ENCODE measurements at regions not wholly inside any gene's neighbourhood (a gene's known extent, or its start where the extent isn't known, plus 50 kb on each side); places are given as distances from the start of the nearest gene placed in this dataset.

GRCh38 chr1:88544195-88544594 lies 139.9 kb upstream of the PKN2 start:
- Mint-ChIP-seq H3K36me3 (no peaks in the 10 kb centered on the region), H3K9me3 (peaks cover 11% of the 10 kb centered on the region), H3K4me1 (peaks cover 4% of the 10 kb centered on the region; the same call in 1 of the 2 replicates), H3K27me3 (ENCODE audit: low read depth) (no peaks in the 10 kb centered on the region), H3K27ac (no peak overlapping the region), H3K4me3 (no peak overlapping the region)
- TF ChIP-seq ZNF671 (CRISPR knock-in tag; IDR thresholded peaks at IDR 0.05) (no peak), MAX (CRISPR knock-in tag; IDR thresholded peaks at IDR 0.05) (no peak), HMGA2 (CRISPR knock-in tag; IDR thresholded peaks at IDR 0.05) (no peak), JAZF1 (CRISPR knock-in tag; IDR thresholded peaks at IDR 0.05) (no peak), ZNF423 (CRISPR knock-in tag; IDR thresholded peaks at IDR 0.05) (no peak), ZNF232 (CRISPR knock-in tag; IDR thresholded peaks at IDR 0.05) (no peak), CTCF (IDR thresholded peaks at IDR 0.05) (no peak), E2F5 (CRISPR knock-in tag; IDR thresholded peaks at IDR 0.05) (no peak), ZNF263 (CRISPR knock-in tag; IDR thresholded peaks at IDR 0.05; ENCODE audit: low read depth) (no peak), E2F1 (CRISPR knock-in tag; IDR thresholded peaks at IDR 0.05) (no peak), ATF3 (CRISPR knock-in tag; conservative IDR thresholded peaks at IDR 0.05) (no peak)
- ChIA-PET POLR2A (no interaction called here), CTCF (no interaction called here)
- no peak for DNase-seq (ENCODE audit: low spot score)
- ATAC-seq = no peak

- no peak for DNase-seq (ENCODE audit: low spot score)
- Mint-ChIP-seq H3K27me3 (ENCODE audit: low read depth) (no peaks in the 10 kb centered on the region), H3K4me1 (no peaks in the 10 kb centered on the region), H3K9me3 (peaks cover 1% of the 10 kb centered on the region; the same call in 1 of the 2 replicates), H3K27ac (no peak overlapping the region), H3K36me3 (no peaks in the 10 kb centered on the region), H3K4me3 (no peak overlapping the region)
- ChIA-PET CTCF (interaction anchor here (1.0 to 1.5 kb wide), 8 partner anchors 10 to 1400 kb away, joined by 3 to 10 read pairs (median 3); no protein-coding TSS in a partner anchor), POLR2A (no interaction called here)
- no peak for ATAC-seq
- TF ChIP-seq ZNF512 (CRISPR knock-in tag; IDR thresholded peaks at IDR 0.05; ENCODE audit: borderline replicate concordance) (no peak), ATF6 (CRISPR knock-in tag; IDR thresholded peaks at IDR 0.05) (no peak), ELF4 (CRISPR knock-in tag; IDR thresholded peaks at IDR 0.05; ENCODE audit: low read depth) (no peak), HMGXB4 (CRISPR knock-in tag; IDR thresholded peaks at IDR 0.05) (no peak), PREB (CRISPR knock-in tag; IDR thresholded peaks at IDR 0.05; ENCODE audit: borderline replicate concordance) (no peak), RELA (CRISPR knock-in tag; IDR thresholded peaks at IDR 0.05; ENCODE audit: borderline replicate concordance) (no peak), JUN (CRISPR knock-in tag; IDR thresholded peaks at IDR 0.05) (no peak), ZNF317 (CRISPR knock-in tag; IDR thresholded peaks at IDR 0.05; ENCODE audit: borderline replicate concordance, low read depth) (no peak), ZSCAN18 (CRISPR knock-in tag; IDR thresholded peaks at IDR 0.05) (no peak), GABPB1 (CRISPR knock-in tag; IDR thresholded peaks at IDR 0.05) (no peak), CREM (CRISPR knock-in tag; IDR thresholded peaks at IDR 0.05) (no peak)
Measured at GRCh38 chr1:88549536-88549935, 134.5 kb upstream of the PKN2 start.
